AG04449 (cell line): ENCODE measurements at regions not wholly inside any gene's neighbourhood (a gene's known extent, or its start where the extent isn't known, plus 50 kb on each side); places are given as distances from the start of the nearest gene placed in this dataset.

Experiments
- CTCF ChIA-PET: fragments of 350-600 bp; formaldehyde crosslinking; extraction: SDS; loops from one replicate; lab custom pipeline; 2021; ENCODE audit warnings: antibody characterized with exemption; lab: Yijun Ruan, JAX
- POLR2A ChIA-PET: fragments of 400-600, 350-600 bp; formaldehyde crosslinking; extraction: SDS; loops from one replicate; lab custom pipeline; 2020; ENCODE audit warnings: antibody characterized with exemption, inconsistent platforms; lab: Yijun Ruan, JAX
- DNase-seq: peaks from one replicate; pipeline ENCODE4 v3.0.0-alpha.2; 2010; ENCODE audit warnings: low read depth, low spot score
- H3K4me3 ChIP-seq: 2 replicates; pipeline ENCODE4 v1.5.1; 2011; ENCODE audit warnings: low read depth, mild to moderate bottlenecking, control low read depth, low read length
- TF ChIP-seq, protein P1 (sequence below): IDR thresholded peaks from one replicate; pipeline ENCODE4 v1.5.1; 2011; ENCODE audit warnings: mild to moderate bottlenecking, moderate library complexity, low read length, control low read depth, inconsistent platforms; ENCODE audit not compliant: insufficient read depth; ENCODE audit errors: missing control alignments

DNA sequence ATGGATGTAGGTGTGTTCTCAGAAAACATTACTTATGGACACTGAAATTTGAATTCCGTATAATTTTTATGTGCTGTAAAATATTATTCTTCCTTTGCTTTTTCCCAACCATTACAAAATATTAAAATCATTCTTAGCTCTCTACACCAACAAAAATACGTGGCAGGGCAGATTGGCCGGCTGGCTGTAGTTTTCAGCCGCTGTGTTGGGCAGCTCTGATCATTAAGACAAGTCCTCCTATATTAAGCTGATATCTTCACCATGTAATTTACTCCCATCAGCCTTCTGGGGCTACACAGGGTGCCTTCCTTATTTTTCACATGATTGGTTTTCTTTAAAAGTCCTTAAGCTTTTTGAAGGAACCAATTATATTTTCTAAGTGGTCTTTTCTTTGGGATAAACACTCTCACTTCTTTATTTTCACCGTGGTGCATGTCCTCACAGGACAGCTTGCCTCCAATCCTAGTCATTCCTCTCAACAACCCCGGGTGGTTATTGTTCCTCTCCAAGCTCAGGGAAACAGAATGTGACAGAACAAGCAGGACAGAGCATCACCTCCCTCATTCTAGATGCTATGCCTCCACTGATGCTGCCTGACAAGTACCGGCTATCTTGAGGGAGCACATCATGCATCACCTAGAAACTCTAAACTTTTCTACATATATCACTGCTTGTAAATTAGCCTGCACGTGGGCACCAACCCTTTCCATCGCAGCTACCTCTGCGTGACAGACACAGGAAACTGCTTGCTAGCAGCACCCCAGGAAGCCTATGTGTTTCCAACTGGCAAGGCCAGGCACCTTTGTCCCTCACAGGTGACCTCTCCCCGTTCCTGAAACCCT, 362.3 kb downstream of the MYCN start:
- no peak overlapping the region for H3K4me3 ChIP-seq
- CTCF ChIA-PET = no interaction called here
- POLR2A ChIA-PET = no interaction called here
- DNase-seq = no peak
- TF ChIP-seq, protein P1, sequence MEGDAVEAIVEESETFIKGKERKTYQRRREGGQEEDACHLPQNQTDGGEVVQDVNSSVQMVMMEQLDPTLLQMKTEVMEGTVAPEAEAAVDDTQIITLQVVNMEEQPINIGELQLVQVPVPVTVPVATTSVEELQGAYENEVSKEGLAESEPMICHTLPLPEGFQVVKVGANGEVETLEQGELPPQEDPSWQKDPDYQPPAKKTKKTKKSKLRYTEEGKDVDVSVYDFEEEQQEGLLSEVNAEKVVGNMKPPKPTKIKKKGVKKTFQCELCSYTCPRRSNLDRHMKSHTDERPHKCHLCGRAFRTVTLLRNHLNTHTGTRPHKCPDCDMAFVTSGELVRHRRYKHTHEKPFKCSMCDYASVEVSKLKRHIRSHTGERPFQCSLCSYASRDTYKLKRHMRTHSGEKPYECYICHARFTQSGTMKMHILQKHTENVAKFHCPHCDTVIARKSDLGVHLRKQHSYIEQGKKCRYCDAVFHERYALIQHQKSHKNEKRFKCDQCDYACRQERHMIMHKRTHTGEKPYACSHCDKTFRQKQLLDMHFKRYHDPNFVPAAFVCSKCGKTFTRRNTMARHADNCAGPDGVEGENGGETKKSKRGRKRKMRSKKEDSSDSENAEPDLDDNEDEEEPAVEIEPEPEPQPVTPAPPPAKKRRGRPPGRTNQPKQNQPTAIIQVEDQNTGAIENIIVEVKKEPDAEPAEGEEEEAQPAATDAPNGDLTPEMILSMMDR = no peak

DNA sequence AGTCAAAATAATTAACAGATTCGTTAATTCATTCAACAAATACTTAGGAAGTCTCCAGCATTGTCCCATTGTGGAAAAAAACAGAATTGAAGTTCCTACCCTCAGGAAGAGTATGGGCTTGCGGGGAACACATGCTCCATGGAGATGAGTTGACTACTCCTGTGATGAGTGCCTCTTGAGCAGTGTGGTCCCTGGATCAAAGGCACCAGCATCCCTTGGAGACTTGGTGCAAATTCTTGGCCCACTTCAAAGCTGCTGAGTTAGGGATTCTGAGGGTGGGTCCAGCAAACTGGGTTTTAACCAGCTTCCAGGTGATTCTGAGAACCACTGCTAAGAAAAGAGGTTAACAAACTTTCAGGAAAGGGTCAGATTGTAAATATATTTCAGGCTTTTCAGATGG, 361.6 kb downstream of the MYCN start:
- no peak overlapping the region for H3K4me3 ChIP-seq
- ChIA-PET POLR2A (no interaction called here), CTCF (no interaction called here)
- no peak for DNase-seq
- TF ChIP-seq, protein P1 = no peak

DNA sequence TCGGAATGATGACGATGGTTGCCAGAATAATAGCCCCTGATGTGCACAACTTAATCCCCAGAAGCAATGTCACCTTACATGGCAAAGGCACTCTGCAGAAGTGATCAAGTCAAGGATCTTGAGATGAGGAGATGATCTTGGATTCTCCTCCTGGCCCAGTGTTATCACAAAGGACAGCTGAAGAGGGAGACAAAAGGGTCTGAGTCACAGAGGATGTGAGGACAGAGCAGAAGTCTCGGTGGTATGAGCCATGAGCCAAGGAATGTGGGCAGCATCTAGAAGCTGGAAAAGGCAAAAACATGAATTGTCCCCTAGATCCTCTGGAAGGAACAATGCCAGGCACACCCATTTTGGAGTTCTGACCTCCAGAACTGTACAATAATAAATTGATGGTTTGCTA, 358.5 kb downstream of the MYCN start:
- TF ChIP-seq, protein P1 = no peak
- ChIA-PET CTCF (no interaction called here), POLR2A (no interaction called here)
- no peak for DNase-seq
- no peak overlapping the region for H3K4me3 ChIP-seq

DNA sequence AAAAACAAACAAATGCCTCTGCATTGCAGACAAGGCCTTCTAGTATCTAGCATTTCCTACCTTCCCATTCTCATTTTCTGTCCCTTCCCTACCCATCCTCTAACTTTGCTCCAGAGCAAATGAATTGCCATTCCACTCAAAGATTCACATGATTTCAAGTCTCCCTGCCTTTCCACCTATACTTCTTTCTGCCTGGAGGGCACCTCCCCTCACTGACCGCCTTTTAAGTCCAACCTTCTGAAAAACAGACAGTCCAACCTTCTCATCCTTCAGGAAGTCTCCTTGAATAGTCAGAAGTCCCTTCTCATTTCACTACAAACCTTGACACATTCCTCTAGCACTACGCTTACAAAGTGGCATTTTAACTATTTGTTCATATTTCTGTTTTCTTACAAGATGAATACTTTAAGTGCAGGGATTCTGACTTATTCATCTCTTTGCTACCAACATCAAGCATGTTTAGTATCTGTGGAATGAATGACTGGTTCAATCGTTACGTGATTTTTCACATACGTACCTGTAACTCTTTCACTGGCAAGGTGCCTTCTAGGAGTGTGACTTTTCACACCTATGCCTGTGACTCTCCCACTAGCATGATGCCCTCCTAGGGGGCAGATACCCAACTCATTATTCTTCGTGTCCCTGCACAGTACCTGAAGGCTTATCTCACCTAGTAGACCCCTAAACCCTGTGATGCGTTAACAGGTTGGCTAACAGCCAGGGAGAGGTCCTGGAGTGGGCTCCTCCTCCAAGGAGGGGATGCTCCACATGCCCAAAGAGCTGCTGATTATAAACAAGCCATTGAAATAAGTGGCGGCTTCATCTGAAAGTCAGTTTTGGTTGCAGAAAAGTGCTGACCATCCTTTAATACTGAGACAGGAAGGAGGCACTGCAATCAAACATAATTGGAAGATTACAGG, 356.2 kb downstream of the MYCN start:
- H3K4me3 ChIP-seq = no peak overlapping the region
- no peak for DNase-seq
- POLR2A ChIA-PET = no interaction called here
- CTCF ChIA-PET = no interaction called here
- TF ChIP-seq, protein P1 = no peak

DNA sequence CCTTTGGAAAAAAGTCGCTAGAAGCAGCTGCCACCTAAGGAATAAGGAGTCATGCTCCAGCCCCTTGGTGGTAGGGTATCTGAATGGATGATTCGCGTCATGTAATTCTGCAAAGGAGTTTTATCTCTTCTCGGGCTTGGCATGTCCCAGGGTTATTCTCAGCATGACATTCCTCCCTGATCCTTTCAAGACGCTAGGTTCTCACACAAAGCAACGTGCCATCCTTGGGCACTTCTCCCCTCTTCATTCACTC, 355.6 kb downstream of the MYCN start:
- no peak overlapping the region for H3K4me3 ChIP-seq
- TF ChIP-seq, protein P1 = no peak
- no peak for DNase-seq
- POLR2A ChIA-PET = no interaction called here
- CTCF ChIA-PET = no interaction called here

DNA sequence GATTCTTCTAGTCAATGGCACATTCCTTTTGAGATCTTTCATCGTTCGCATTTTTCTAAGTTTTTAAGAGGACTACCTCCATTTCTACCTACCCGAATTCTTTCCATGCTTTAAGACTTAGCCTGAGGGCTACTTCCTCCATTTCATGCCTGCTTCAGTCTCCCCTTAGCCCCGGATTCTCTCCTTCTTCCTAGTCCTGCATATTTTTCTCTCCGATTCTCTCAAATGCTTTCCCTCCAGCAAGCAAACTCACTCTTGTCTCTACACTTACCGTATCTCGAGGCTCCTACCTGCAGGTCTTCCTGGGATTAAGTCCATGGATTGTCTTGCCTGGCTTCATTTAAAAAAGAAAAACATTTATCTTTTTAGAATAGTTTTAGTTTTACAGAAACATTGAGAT, 354.4 kb downstream of the MYCN start:
- DNase-seq = no peak
- POLR2A ChIA-PET = no interaction called here
- no peak overlapping the region for H3K4me3 ChIP-seq
- CTCF ChIA-PET = no interaction called here
- TF ChIP-seq, protein P1 = no peak
